NCI-H2196 treated with DMSO at 0.1 percent for 48 hours (cell line): ENCODE measurements at regions not wholly inside any gene's neighbourhood (a gene's known extent, or its start where the extent isn't known, plus 50 kb on each side); places are given as distances from the start of the nearest gene placed in this dataset.
"Not testable (repeated sequence)": the region's sequence is repeated elsewhere in the genome, so short reads cannot be mapped to it uniquely, and the experiment has no call there.

Source experiments
- DNase-seq: peaks from one replicate; lab custom pipeline; 2025; ENCODE audit not compliant: unreplicated experiment; lab: John Stamatoyannopoulos, UW

GRCh38 chr11:24124876-24125275 lies 372.0 kb upstream of the LUZP2 start:
- DNase-seq, result no peak

GRCh38 chr11:24131698-24132097 lies 365.2 kb upstream of the LUZP2 start:
- no peak for DNase-seq

DNA sequence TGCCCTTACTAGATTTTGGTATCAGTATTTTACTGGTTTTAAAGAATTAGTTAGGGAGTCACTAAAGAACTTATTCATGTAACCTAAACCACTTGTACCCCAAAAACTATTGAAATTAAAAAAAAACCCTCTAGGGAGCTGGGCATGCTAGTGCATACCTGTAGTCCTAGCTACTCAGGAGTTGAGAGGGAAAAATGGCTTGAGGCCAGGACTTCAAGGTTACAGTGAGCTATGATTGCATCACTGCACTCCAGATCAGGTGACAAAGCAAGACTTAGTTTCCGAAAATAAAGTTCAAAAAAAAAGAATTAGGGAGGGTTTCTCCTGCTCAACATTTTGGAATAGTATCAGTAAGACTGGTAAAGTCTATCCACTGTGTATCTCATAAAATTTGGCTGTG lies 364.4 kb upstream of the LUZP2 start:
- DNase-seq, result no peak

GRCh38 chr11:24134879-24135589 lies 361.8 kb upstream of the LUZP2 start:
- DNase-seq, result no peak

- no peak for DNase-seq
Measured at GRCh38 chr11:24142062-24142461, 354.8 kb upstream of the LUZP2 start.

GRCh38 chr11:24145411-24145810 lies 351.4 kb upstream of the LUZP2 start:
- no peak for DNase-seq

- DNase-seq, result no peak
Measured at GRCh38 chr11:24153337-24153736, 343.5 kb upstream of the LUZP2 start.

- no peak for DNase-seq
Measured at GRCh38 chr11:24155792-24156191, 341.1 kb upstream of the LUZP2 start.

DNA sequence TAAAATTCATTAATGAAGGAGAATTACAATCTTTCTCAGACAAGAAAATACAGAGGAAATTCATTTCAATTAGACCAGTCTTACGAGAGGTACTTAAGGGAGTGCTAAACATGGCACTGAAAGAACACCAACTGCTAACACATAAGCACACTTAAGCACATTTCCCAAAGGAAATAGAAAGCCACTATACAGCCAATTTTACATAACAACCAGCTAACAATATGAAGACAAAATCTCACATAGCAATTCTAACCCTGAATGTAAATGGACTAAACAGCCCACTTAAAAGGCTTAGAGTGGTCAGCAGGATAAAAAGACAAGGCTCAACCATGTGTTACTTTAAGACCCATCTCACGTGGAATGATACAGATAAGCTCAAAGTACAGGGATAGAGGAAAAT lies 339.5 kb upstream of the LUZP2 start:
- DNase-seq, result no peak

GRCh38 chr11:24161587-24161986 lies 335.3 kb upstream of the LUZP2 start:
- DNase-seq, result no peak

GRCh38 chr11:24163146-24163545 lies 333.7 kb upstream of the LUZP2 start:
- no peak for DNase-seq

- no peak for DNase-seq
Measured at GRCh38 chr11:24163841-24164240, 333.0 kb upstream of the LUZP2 start.

- DNase-seq, result no peak
Measured at GRCh38 chr11:24171869-24172268, 325.0 kb upstream of the LUZP2 start.

GRCh38 chr11:24181395-24182047 lies 315.3 kb upstream of the LUZP2 start:
- DNase-seq, result no peak

DNA sequence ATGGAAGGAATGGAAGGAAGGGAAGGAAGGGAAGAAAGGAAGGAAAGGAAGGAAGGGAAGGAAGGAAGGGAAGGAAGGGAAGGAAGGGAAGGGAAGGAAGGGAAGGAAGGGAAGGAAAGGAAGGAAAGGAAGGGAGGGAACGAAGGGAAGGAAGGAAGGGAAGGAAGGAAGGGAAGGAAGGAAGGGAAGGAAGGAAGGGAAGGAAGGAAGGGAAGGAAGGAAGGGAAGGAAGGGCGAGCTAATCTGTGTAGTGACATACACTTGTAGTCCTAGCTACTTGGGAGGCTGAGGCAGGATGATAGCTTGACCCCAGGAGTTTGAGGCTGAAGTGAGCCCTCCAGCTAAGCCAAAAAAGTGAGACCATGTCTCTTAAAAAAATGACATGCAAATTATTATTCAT lies 311.3 kb upstream of the LUZP2 start:
- DNase-seq, result not testable (repeated sequence)

DNA sequence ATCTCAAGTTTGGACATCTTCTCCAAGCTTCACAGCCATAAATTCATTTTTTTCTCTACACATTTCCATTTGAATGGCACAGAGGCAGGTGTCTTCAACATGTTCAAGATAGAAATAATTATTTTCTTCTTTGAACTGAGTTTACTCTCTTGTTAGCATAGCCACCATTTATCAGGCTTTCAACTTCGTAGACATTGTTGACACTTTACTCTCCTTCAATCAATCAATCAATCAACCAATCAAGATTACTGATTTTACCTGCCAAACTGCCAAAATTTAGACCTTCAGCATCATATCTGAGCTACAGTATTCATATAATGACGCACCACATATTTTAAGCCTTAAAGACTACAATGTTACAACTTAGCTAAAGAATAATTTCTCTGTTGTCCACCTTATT lies 300.1 kb upstream of the LUZP2 start:
- DNase-seq, result no peak

DNA sequence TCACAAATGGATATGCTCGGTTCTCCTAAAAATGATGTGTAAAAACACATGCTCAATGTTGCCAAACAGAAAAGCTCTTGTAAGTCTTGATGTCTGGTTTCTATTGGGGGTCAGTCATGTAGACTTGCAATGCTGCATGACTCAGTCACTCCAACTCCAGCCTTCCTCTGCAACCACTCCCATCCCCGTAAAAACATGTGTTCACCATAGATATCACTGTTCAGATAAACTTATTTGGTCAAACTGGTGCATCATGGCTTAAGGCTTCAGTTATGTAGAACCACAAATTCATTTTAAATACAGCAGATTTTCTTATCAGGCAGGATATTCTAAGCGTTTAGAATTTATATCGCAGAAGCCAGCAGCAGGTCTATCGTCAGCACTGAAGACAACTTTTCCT lies 298.4 kb upstream of the LUZP2 start:
- DNase-seq, result no peak

- DNase-seq, result no peak
Measured at GRCh38 chr11:24199461-24199860, 297.4 kb upstream of the LUZP2 start.

GRCh38 chr11:24206030-24206429 lies 290.8 kb upstream of the LUZP2 start:
- no peak for DNase-seq

- no peak for DNase-seq
Measured at GRCh38 chr11:24206511-24206910, 290.3 kb upstream of the LUZP2 start.

DNA sequence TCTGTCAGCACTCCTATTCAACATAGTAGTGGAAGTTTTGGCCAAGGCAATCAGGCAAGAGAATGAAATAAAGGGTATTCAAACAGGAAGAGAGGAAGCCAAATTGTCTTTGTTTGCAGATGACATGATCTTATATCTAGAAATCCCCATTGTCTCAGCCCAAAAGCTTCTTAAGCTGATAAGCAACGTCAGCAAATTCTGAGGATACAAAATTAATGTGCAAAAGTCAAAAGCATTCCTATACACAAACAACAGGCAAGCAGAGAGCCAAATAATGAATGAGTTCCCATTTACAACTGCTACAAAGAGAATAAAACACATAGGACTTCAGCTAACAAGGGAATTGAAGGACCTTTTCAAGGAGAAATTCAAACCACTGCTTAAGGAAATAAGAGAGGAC lies 280.4 kb upstream of the LUZP2 start:
- no peak for DNase-seq

GRCh38 chr11:24217319-24217718 lies 279.5 kb upstream of the LUZP2 start:
- not testable (repeated sequence) for DNase-seq

- DNase-seq, result no peak
Measured at GRCh38 chr11:24225501-24225900, 271.4 kb upstream of the LUZP2 start.
